WI38 (cell line): ENCODE measurements at regions not wholly inside any gene's neighbourhood (a gene's known extent, or its start where the extent isn't known, plus 50 kb on each side); places are given as distances from the start of the nearest gene placed in this dataset.

Experiments used
- H3K4me3 ChIP-seq: 2 replicates; pipeline ENCODE4 v1.5.1; 2011; ENCODE audit warnings: low read depth, mild to moderate bottlenecking, control low read depth, low read length
- TF ChIP-seq, protein P1 (sequence below): IDR thresholded peaks from 2 replicates; pipeline ENCODE4 v1.5.1; 2012; ENCODE audit warnings: low read depth, mild to moderate bottlenecking, control low read depth, low read length

DNA sequence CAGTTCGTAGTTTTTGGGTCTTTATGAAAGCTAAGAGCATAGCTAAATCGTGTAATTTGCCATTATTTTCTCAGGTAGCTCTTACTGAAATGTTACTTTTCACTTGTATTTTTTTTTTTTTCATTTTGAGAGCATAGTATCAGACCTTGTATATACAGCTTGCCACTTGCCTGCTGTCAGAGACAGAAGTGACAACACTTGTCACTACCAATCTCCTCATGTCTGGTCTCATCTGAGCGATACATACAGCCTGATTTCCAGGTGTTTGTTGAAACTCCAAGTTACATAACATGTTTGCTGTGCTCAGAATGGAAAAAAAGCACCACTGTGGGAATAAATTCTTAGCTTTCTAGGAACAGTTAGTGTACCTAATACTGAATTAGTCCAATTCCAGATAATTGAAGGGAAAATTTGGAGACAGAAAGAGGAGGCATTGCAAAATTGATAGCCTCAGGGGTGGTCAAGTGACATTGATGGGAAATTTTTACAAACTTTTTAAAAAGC lies 621.4 kb upstream of the PKN2 start:
- no peak overlapping the region for H3K4me3 ChIP-seq
- TF ChIP-seq, protein P1, sequence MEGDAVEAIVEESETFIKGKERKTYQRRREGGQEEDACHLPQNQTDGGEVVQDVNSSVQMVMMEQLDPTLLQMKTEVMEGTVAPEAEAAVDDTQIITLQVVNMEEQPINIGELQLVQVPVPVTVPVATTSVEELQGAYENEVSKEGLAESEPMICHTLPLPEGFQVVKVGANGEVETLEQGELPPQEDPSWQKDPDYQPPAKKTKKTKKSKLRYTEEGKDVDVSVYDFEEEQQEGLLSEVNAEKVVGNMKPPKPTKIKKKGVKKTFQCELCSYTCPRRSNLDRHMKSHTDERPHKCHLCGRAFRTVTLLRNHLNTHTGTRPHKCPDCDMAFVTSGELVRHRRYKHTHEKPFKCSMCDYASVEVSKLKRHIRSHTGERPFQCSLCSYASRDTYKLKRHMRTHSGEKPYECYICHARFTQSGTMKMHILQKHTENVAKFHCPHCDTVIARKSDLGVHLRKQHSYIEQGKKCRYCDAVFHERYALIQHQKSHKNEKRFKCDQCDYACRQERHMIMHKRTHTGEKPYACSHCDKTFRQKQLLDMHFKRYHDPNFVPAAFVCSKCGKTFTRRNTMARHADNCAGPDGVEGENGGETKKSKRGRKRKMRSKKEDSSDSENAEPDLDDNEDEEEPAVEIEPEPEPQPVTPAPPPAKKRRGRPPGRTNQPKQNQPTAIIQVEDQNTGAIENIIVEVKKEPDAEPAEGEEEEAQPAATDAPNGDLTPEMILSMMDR, result no peak

DNA sequence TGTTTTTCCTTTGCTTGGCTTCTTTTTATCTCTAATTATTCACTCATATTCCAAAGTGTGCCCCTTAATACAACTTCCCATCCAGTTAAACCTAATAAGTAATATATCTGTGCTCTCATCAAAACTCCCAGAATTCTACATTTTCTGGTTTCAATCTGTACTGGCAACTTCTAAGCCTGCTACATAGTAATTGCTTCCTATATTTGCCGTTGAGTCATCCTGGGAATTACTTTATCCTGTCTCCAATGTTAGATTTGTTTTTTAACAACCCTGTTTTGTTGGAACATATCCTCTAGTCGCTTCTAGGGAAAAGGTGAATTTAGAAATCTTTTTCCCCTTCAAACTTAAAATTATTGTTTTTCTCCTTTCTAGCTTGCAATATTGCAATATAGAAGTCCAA lies 620.5 kb upstream of the PKN2 start:
- TF ChIP-seq, protein P1, result no peak
- no peak overlapping the region for H3K4me3 ChIP-seq

DNA sequence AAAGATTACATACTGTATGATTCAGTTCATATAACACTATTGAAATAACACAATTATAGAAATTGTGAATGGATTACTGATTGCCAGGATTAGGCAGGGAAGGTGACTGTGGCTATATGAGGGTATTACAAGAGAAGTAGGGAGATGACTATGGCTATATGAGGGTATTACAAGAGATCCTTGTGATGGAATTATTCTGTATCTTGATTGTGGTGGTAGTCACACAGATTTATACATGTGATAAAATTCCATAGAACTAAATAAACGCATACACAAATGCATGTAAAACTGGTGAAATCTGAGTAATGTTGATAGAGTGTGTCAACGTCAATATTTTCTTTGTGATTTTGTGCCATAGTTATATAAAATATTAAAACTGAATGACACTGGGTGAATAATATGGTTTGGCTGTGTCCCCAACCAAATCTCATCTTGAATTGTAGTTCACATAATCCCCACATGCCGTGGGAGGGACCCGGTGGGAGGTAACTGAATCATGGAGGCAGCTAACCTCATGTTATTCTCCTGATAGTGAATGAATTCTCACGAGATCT lies 615.6 kb upstream of the PKN2 start:
- TF ChIP-seq, protein P1, result no peak
- no peak overlapping the region for H3K4me3 ChIP-seq

DNA sequence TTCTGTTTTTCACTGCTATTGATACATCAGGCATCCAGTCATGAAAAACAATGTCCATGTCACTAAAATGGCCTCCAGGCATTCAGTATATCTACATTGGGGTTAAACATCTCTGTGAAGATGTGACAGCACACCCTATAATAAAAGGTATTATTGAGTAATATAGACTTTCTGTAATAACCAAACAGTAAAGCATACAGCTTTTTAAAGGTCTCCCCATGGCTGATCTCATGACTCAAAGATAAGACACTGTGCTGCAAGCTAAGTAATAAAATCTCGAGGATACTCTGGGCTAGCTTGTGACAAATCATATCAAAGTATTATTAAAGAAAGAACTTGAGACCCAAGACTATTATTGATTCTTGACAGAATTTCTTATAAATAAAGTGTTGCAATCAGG lies 613.1 kb upstream of the PKN2 start:
- TF ChIP-seq, protein P1, result no peak
- H3K4me3 ChIP-seq, result no peak overlapping the region

DNA sequence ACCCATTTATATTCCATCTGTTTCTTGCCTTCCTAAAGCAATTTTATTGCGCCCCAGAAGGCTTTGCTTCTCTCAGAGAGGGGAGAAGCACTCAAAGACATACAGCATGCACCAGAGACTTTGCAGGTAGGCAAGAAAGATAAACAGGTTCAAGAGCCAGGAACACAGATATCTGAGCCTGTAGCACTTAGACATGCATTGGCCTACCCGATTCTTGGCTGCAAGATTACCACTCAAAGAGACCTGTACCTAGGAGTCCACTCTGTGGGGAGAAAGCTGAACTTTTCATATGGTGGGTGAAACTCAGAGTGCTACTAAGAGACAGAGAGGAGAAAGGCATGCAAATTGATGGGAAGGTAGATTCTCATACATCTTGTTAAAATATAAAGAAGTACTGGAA lies 609.4 kb upstream of the PKN2 start:
- no peak overlapping the region for H3K4me3 ChIP-seq
- TF ChIP-seq, protein P1, result no peak

DNA sequence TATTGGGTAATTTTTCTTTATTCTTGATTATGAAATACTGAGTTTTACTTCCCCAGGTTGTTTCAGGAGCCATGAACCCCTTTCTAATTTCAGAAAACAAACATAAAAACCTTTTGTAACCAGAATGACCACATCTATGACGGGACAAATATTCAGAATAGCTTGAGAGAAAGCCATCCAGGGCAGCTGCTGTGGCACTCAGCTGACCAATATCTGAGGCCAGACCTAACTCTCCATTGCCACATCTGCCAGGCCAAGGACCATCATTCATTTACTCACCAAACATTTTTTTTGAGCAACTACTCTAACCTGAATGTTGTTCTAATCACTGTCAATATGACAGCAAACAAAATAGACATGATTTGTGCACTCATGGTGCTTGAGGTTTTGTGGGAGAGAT lies 608.3 kb upstream of the PKN2 start:
- no peak overlapping the region for H3K4me3 ChIP-seq
- TF ChIP-seq, protein P1, result no peak

DNA sequence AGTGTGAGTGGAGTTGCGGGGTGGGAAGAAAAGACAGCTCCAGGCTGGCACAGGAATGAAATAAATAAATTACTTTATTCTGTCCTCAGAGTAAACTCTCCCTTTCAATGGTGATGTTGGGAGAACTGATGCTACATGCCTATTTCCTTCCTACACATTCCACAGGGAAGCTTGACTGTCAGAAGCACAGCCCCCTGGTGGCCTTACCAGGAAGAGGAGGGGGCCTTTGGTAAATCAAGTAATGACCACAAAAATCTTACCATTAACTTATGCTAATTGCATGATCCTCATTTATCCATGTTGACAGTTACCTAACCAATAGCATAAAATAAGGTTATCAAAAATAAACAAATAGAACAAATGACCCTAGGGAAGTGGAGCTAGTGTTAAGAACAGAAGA lies 605.0 kb upstream of the PKN2 start:
- H3K4me3 ChIP-seq, result no peak overlapping the region
- TF ChIP-seq, protein P1, result no peak
